Left renal cortex interstitium (tissue), 4 donors: ENCODE measurements at regions not wholly inside any gene's neighbourhood (a gene's known extent, or its start where the extent isn't known, plus 50 kb on each side); places are given as distances from the start of the nearest gene placed in this dataset.
A peak's percentile ranks its signal among the peaks of the same experiment; 100 is the strongest.
"Not testable (repeated sequence)": the region's sequence is repeated elsewhere in the genome, so short reads cannot be mapped to it uniquely, and the experiment has no call there.

Experiments used
- DNase-seq, 4 donors: peaks; one replicate each; pipeline ENCODE4 v3.0.0-alpha.2; 2013; ENCODE audit warnings: low read depth in 4 of 4, low spot score in 2 of 4, missing footprints in 1 of 4

DNA sequence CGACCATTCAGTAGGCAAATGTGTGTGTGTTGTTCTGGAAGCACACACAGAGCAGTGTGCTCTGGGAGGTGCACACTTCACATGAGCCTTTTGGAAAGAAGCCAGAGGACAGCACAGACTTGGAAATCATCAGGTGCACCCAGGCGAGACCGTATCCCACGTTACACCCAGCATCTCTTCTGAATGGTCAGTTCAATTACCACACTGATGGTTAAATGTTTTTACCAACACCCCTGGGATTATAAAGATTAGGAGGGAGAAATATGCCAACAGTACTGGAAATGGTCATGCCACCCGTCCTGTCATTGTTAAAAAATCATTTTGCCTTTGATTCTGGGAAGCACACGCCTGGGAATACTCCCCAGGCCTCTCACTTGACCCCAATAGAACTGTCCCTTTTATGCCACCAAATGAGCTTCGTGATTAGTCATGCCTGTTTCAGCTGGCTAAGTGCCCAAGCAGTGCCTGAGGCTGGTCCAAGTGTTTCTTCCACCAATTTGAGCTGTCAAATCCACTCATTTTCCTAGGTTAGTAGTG, 183.7 kb downstream of the NRP2 start:
- peak in 1 of 4 donors; percentile 25 for DNase-seq

- DNase-seq, result no peak
These were observed 182.8 kb downstream of the NRP2 start for GRCh38 chr2:205865056-205865455.

GRCh38 chr2:205864491-205864890, 182.2 kb downstream of the NRP2 start:
- no peak for DNase-seq

DNA sequence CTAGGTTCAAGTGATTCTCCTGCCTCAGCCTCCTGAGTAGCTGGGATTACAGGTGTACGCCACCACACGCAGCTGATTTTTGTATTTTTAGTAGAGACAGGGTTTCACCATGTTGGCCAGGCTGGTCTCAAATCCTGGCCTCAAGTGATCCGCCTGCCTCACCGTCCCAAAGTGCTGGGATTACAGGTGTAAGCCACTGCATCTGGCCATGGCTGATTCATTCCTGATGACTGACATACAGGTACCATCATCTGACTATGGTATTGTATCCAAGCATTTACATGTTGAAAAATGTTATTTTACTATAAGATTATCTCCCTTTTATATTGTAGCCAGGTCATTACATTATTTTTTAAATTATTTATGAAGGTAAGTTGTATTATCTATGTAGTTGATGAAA, 180.5 kb downstream of the NRP2 start:
- DNase-seq, result not testable (repeated sequence)

GRCh38 chr2:205860885-205861284, 178.6 kb downstream of the NRP2 start:
- no peak for DNase-seq

DNA sequence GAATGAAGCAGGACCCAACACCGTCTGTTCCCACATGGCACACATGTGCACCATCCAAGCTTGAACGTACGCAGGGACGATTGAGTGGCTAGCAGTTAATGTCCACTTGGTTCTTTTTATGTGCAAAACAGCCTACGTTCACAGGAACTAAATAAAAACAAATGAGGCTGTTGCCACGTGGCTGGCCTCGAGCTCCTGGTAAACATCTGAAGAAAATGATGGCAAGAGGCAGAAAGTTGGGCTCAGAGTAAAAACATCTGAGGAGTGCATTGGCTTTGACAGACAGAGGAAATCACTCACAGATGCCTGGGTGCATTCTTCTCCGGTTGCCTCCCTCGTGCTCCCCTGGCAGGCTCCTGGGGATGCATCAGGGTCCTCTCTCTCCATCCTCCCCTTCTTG, 177.9 kb downstream of the NRP2 start:
- no peak for DNase-seq

DNA sequence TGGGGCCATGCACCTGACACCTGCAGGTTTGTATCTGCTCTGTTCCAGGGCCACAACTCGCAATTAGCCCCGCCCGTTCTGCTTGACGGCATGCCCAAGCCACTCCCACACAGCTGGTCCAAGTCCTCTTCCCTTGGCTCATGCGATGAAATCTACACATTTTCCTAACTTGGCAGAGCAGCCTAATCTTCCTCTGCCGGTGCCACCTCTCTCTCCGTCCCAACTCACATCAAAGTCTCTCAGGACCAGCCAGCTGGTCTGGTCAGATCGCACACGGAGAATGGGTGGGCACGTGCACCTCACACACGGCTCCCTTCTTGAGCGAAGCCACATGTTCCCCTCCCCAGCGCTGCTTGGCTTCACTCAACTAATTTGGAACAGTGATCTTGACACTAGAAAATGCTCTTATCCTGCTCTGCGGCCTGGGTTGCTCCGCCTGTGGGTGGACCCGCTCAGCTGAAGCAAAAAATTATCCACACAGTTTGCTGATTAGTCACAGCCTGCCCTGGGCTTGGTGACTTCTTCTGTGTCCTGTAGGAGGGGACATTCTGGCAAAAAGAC, 176.7 kb downstream of the NRP2 start:
- no peak for DNase-seq

DNA sequence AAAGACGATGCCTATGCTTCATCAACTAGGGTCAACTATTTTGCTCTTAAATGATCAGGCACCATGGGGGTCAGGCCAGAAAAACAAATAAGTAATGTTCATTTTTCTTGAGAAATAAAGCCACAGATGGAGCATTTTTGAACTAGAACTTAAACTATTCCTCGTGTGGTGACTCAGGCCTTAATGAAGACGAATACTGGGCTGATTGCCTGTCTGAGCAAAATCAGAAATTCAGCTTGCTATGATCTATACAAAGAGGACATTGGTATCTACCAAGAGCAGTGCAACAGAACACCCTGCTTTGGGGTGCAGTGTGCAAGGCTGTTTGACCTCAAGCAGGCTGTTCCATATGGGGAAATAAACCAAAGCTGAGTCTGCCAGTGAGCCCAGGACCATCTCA, 176.0 kb downstream of the NRP2 start:
- DNase-seq, result no peak

- no peak for DNase-seq
These were observed 175.4 kb downstream of the NRP2 start for GRCh38 chr2:205857520-205858237.

GRCh38 chr2:205852457-205852856, 170.2 kb downstream of the NRP2 start:
- DNase-seq, result no peak

- DNase-seq, result no peak
These were observed 168.3 kb downstream of the NRP2 start for GRCh38 chr2:205850611-205851010.

GRCh38 chr2:205850132-205850531, 167.8 kb downstream of the NRP2 start:
- DNase-seq, result no peak

GRCh38 chr2:205849136-205849535, 166.8 kb downstream of the NRP2 start:
- no peak for DNase-seq

DNA sequence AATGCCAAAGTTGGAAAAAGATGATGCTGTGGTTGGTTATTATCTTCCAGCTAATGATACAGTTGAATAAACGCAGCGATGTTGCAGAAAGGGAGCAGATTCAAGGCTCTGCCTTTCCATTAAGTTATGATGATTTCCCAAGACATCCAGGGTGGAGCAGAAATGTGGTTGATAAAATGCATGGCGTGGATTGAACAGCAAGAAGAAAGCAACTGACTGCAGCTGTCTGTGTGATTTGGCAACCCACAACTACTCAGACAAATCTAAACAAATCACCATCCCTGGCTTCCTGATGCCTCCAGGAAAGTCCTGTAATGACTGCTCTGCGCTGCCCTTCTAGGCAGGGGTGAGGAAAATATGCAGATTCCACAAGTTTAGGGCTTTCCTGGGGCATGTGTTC, 166.3 kb downstream of the NRP2 start:
- DNase-seq, result no peak
